DOHH2 (cell line): ENCODE measurements at regions not wholly inside any gene's neighbourhood (a gene's known extent, or its start where the extent isn't known, plus 50 kb on each side); places are given as distances from the start of the nearest gene placed in this dataset.
A peak's percentile ranks its signal among the peaks of the same experiment; 100 is the strongest.
"Not testable (repeated sequence)": the region's sequence is repeated elsewhere in the genome, so short reads cannot be mapped to it uniquely, and the experiment has no call there.

Experiments
- H3F3A ChIP-seq: fragments of 200-600 bp; sonication (generic), shearing (Covaris generic); 2 replicates; pipeline ENCODE4 v1.6.0; 2016; ENCODE audit warnings: antibody characterized with exemption, mild to moderate bottlenecking; ENCODE audit not compliant: control insufficient read depth, insufficient read depth
- H3K27ac ChIP-seq: fragments of 200-600 bp; sonication (generic); 2 replicates; pipeline ENCODE4 v1.5.1; 2014; ENCODE audit warnings: low read depth, mild to moderate bottlenecking, low read length, moderate library complexity
- H3K27me3 ChIP-seq: fragments of 200-600 bp; sonication (generic); 2 replicates; pipeline ENCODE4 v1.6.1; 2014; ENCODE audit warnings: mild to moderate bottlenecking, low read length, mixed read lengths; ENCODE audit not compliant: control insufficient read depth
- H3K36me3 ChIP-seq: fragments of 200-600 bp; sonication (generic); 2 replicates; pipeline ENCODE4 v1.6.1; 2014; ENCODE audit warnings: mild to moderate bottlenecking, low read length, moderate library complexity, mixed read lengths; ENCODE audit not compliant: control insufficient read depth
- H3K4me1 ChIP-seq: fragments of 200-600 bp; sonication (generic); 2 replicates; pipeline ENCODE4 v1.6.1; 2014; ENCODE audit warnings: mild to moderate bottlenecking, low read length, mixed read lengths; ENCODE audit not compliant: control insufficient read depth
- H3K4me2 ChIP-seq: fragments of 200-600 bp; sonication (generic); 2 replicates; pipeline ENCODE4 v1.6.0; 2014; ENCODE audit warnings: mild to moderate bottlenecking, low read length, moderate library complexity
- H3K4me3 ChIP-seq: fragments of 200-600 bp; sonication (generic); 2 replicates; pipeline ENCODE4 v1.5.1; 2014; ENCODE audit warnings: mild to moderate bottlenecking, low read length, mixed read lengths
- H3K79me2 ChIP-seq: fragments of 200-600 bp; sonication (generic); 2 replicates; pipeline ENCODE4 v1.6.1; 2014; ENCODE audit warnings: mild to moderate bottlenecking, low read length, mixed read lengths; ENCODE audit not compliant: control insufficient read depth
- H3K9me2 ChIP-seq: fragments of 200-600 bp; sonication (generic); replicated peaks from 2 replicates; pipeline ENCODE4 v1.6.1; 2014; ENCODE audit warnings: mild to moderate bottlenecking, low read length, mixed read lengths; ENCODE audit not compliant: control insufficient read depth
- H3K9me3 ChIP-seq: fragments of 200-600 bp; sonication (generic); 2 replicates; pipeline ENCODE4 v1.6.1; 2014; ENCODE audit warnings: antibody characterized with exemption, low read length, mixed read lengths; ENCODE audit not compliant: control insufficient read depth, insufficient read depth
- H4K20me1 ChIP-seq: fragments of 200-600 bp; sonication (generic); 2 replicates; pipeline ENCODE4 v1.6.0; 2014; ENCODE audit warnings: low read depth, mild to moderate bottlenecking, antibody characterized with exemption, low read length, moderate library complexity; ENCODE audit not compliant: control insufficient read depth, insufficient read depth
- CTCF ChIP-seq: fragments of 200-600 bp; sonication (generic); IDR thresholded peaks from one replicate; pipeline ENCODE4 v1.5.1; 2014; ENCODE audit warnings: antibody characterized with exemption, mild to moderate bottlenecking, low read depth, low read length; ENCODE audit not compliant: poor library complexity, severe bottlenecking
- EZH2phosphoT487 ChIP-seq: fragments of 200-600 bp; sonication (generic); IDR thresholded peaks from 2 replicates; pipeline ENCODE4 v1.6.1; 2017; ENCODE audit warnings: borderline replicate concordance, mild to moderate bottlenecking, antibody characterized with exemption, low read length, moderate library complexity, mixed read lengths

- H3K27me3 ChIP-seq = no peaks in the 10 kb centered on the region
- peaks cover 20% of the 10 kb centered on the region for H3F3A ChIP-seq
- no peaks in the 10 kb centered on the region for H3K79me2 ChIP-seq
These were observed 168.9 kb downstream of the SMAD6 start for GRCh38 chr15:66870880-66871388.

DNA sequence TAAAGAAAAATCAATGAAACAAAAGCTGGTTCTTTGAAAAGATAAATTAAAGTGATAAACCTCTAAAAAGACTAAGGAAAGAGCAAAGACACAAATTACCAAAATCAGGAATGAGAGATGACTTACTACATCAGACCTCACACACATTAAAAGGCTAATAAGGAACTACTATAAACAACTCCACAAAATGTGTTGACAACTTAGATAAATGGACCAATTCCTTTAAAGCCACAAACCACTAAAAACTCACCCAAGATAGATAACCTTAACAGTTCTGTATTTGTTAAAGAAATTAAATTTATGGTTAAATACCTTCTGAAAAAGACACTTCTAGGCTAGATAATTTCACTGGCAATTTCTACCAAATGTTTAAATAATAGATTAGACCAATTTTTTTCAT is 170.4 kb downstream of the SMAD6 start:
- no peaks in the 10 kb centered on the region for H3K27me3 ChIP-seq
- peaks cover 14% of the 10 kb centered on the region for H3F3A ChIP-seq
- peak overlapping the region; percentile 79 for H3K27ac ChIP-seq
- H3K79me2 ChIP-seq = no peaks in the 10 kb centered on the region
- peak overlapping the region; percentile 62 for H3K4me2 ChIP-seq
- H4K20me1 ChIP-seq = no peaks in the 10 kb centered on the region
- H3K9me2 ChIP-seq = no peaks in the 10 kb centered on the region
- peaks cover 89% of the 10 kb centered on the region for H3K4me1 ChIP-seq
- H3K4me3 ChIP-seq = peak overlapping the region; percentile 44
- TF ChIP-seq EZH2phosphoT487 (no peak), CTCF (no peak)
- H3K9me3 ChIP-seq = 0 out of 2 replicates have a peak, but pooled peaks cover 3% of the 10 kb centered on the region
- H3K36me3 ChIP-seq = no peaks in the 10 kb centered on the region

More at GRCh38 chr15:66870880-66871388, 168.9 kb downstream of the SMAD6 start:
- no peak overlapping the region for H3K4me3 ChIP-seq
- H3K4me1 ChIP-seq = peaks cover 88% of the 10 kb centered on the region
- TF ChIP-seq EZH2phosphoT487 (no peak), CTCF (no peak)
- peak overlapping the region; percentile 79; the same call in 1 of the 2 replicates for H3K27ac ChIP-seq
- H3K9me3 ChIP-seq = 0 out of 2 replicates have a peak, but pooled peaks cover 3% of the 10 kb centered on the region
- no peak overlapping the region for H3K4me2 ChIP-seq
- no peaks in the 10 kb centered on the region for H4K20me1 ChIP-seq
- H3K9me2 ChIP-seq = no peaks in the 10 kb centered on the region
- H3K36me3 ChIP-seq = no peaks in the 10 kb centered on the region

DNA sequence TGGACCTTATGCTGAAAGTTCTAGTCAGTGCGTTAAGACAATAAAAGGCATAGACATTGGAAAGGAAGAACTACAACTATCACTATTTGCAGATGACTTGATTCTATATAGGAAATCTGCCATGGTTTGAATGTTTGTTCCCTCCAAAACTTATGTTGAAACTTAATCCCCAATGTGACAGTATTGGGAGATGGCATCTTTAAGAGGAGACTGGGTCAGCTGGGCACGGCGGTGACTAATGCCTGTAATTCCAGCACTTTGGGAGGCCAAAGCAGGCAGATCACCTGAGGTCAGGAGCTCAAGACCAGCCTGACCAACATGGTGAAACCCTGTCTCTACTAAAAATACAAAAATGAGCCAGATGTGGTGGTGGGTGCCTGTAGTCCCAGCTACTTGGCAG is 171.3 kb downstream of the SMAD6 start:
- H3K9me2 ChIP-seq, H3K27me3 ChIP-seq, H3K4me3 ChIP-seq, H3K79me2 ChIP-seq, H4K20me1 ChIP-seq, H3K36me3 ChIP-seq, H3K9me3 ChIP-seq: not testable (repeated sequence)
- Histone ChIP-seq H3K4me2 (peak overlapping the region; percentile 62), H3K27ac (peak overlapping the region; percentile 79), H3F3A (peaks cover 14% of the 10 kb centered on the region), H3K4me1 (peaks cover 92% of the 10 kb centered on the region)

- H3K9me3 ChIP-seq = 0 out of 2 replicates have a peak, but pooled peaks cover 3% of the 10 kb centered on the region
- no peaks in the 10 kb centered on the region for H3K9me2 ChIP-seq
- no peaks in the 10 kb centered on the region for H3K79me2 ChIP-seq
- no peaks in the 10 kb centered on the region for H3K36me3 ChIP-seq
- no peaks in the 10 kb centered on the region for H4K20me1 ChIP-seq
- peaks cover 92% of the 10 kb centered on the region for H3K4me1 ChIP-seq
- H3K4me3 ChIP-seq = no peak overlapping the region
- peaks cover 14% of the 10 kb centered on the region for H3F3A ChIP-seq
- H3K27me3 ChIP-seq = no peaks in the 10 kb centered on the region
- TF ChIP-seq CTCF = no peak
- TF ChIP-seq EZH2phosphoT487 = no peak
- no peak overlapping the region for H3K27ac ChIP-seq
- H3K4me2 ChIP-seq = no peak overlapping the region
These were observed 171.8 kb downstream of the SMAD6 start for GRCh38 chr15:66873856-66874255.
